ENCODE measurements at regions not wholly inside any gene's neighbourhood (a gene's known extent, or its start where the extent isn't known, plus 50 kb on each side); places are given as distances from the start of the nearest gene placed in this dataset.

- Mint-ChIP-seq H3K9me3 (peaks cover 15% of the 10 kb centered on the region), H3K36me3 (ENCODE audit: insufficient read depth) (peaks cover 2% of the 10 kb centered on the region), H3K27ac (ENCODE audit: low read depth) (no peak overlapping the region), H3K4me3 (no peak overlapping the region), H3K4me1 (no peaks in the 10 kb centered on the region), H3K27me3 (no peaks in the 10 kb centered on the region)
- no peak for DNase-seq (ENCODE audit: low spot score in 2 of 2)
- ATAC-seq (replicated peaks; ENCODE audit: extremely low read depth, poor library complexity, severe bottlenecking) = no peak
These were observed 140.3 kb upstream of the SLC8A1 start for GRCh38 chr2:40592218-40592617.

GRCh38 chr2:40606862-40607261 is 155.0 kb upstream of the SLC8A1 start:
- Mint-ChIP-seq H3K4me3 (no peak overlapping the region), H3K36me3 (ENCODE audit: insufficient read depth) (no peaks in the 10 kb centered on the region), H3K27me3 (no peaks in the 10 kb centered on the region), H3K27ac (ENCODE audit: low read depth) (no peak overlapping the region), H3K9me3 (peaks cover 20% of the 10 kb centered on the region), H3K4me1 (no peaks in the 10 kb centered on the region)
- DNase-seq (ENCODE audit: low spot score in 2 of 2) = no peak
- no peak for ATAC-seq (replicated peaks; ENCODE audit: extremely low read depth, poor library complexity, severe bottlenecking)

- Mint-ChIP-seq H3K27ac (ENCODE audit: low read depth) (no peak overlapping the region), H3K9me3 (peaks cover 8% of the 10 kb centered on the region), H3K4me3 (no peak overlapping the region), H3K36me3 (ENCODE audit: insufficient read depth) (no peaks in the 10 kb centered on the region), H3K27me3 (no peaks in the 10 kb centered on the region), H3K4me1 (no peaks in the 10 kb centered on the region)
- ATAC-seq (replicated peaks; ENCODE audit: extremely low read depth, poor library complexity, severe bottlenecking) (no peak), DNase-seq (ENCODE audit: low spot score in 2 of 2) (no peak)
These were observed 159.3 kb upstream of the SLC8A1 start for GRCh38 chr2:40611196-40611595.

- DNase-seq (ENCODE audit: low spot score in 2 of 2) = no peak
- Mint-ChIP-seq H3K9me3 (no peaks in the 10 kb centered on the region), H3K27me3 (no peaks in the 10 kb centered on the region), H3K4me3 (no peak overlapping the region), H3K36me3 (ENCODE audit: insufficient read depth) (no peaks in the 10 kb centered on the region), H3K27ac (ENCODE audit: low read depth) (no peak overlapping the region), H3K4me1 (no peaks in the 10 kb centered on the region)
- no peak for ATAC-seq (replicated peaks; ENCODE audit: extremely low read depth, poor library complexity, severe bottlenecking)
These were observed 174.0 kb upstream of the SLC8A1 start for GRCh38 chr2:40625849-40626248.

- no peaks in the 10 kb centered on the region for H3K36me3 Mint-ChIP-seq (ENCODE audit: insufficient read depth)
These were observed 176.7 kb upstream of the SLC8A1 start for GRCh38 chr2:40628556-40628955.

GRCh38 chr2:40629768-40630434 is 178.0 kb upstream of the SLC8A1 start:
- DNase-seq (ENCODE audit: low spot score in 2 of 2) (no peak), ATAC-seq (replicated peaks; ENCODE audit: extremely low read depth, poor library complexity, severe bottlenecking) (no peak)
- Mint-ChIP-seq H3K4me3 (no peak overlapping the region), H3K27ac (ENCODE audit: low read depth) (no peak overlapping the region), H3K27me3 (no peaks in the 10 kb centered on the region), H3K4me1 (no peaks in the 10 kb centered on the region), H3K9me3 (no peaks in the 10 kb centered on the region), H3K36me3 (ENCODE audit: insufficient read depth) (no peaks in the 10 kb centered on the region)

More at GRCh38 chr2:40628556-40628955, 176.7 kb upstream of the SLC8A1 start:
- ATAC-seq (replicated peaks; ENCODE audit: extremely low read depth, poor library complexity, severe bottlenecking) (no peak), DNase-seq (ENCODE audit: low spot score in 2 of 2) (no peak)
- H3K4me3 Mint-ChIP-seq = no peak overlapping the region
- no peaks in the 10 kb centered on the region for H3K27me3 Mint-ChIP-seq
- H3K9me3 Mint-ChIP-seq = no peaks in the 10 kb centered on the region
- H3K27ac Mint-ChIP-seq (ENCODE audit: low read depth) = no peak overlapping the region
- H3K4me1 Mint-ChIP-seq = no peaks in the 10 kb centered on the region

GRCh38 chr2:40639320-40639719 is 187.4 kb upstream of the SLC8A1 start:
- H3K27ac Mint-ChIP-seq (ENCODE audit: low read depth) = no peak overlapping the region
- H3K9me3 Mint-ChIP-seq = peaks cover 5% of the 10 kb centered on the region
- ATAC-seq (replicated peaks; ENCODE audit: extremely low read depth, poor library complexity, severe bottlenecking) (no peak), DNase-seq (ENCODE audit: low spot score in 2 of 2) (no peak)
- no peaks in the 10 kb centered on the region for H3K27me3 Mint-ChIP-seq
- peaks cover 2% of the 10 kb centered on the region for H3K36me3 Mint-ChIP-seq (ENCODE audit: insufficient read depth)
- H3K4me1 Mint-ChIP-seq = no peaks in the 10 kb centered on the region
- H3K4me3 Mint-ChIP-seq = no peak overlapping the region

GRCh38 chr2:40642237-40642636 is 190.3 kb upstream of the SLC8A1 start:
- Mint-ChIP-seq H3K36me3 (ENCODE audit: insufficient read depth) (peaks cover under 1% of the 10 kb centered on the region), H3K4me1 (no peaks in the 10 kb centered on the region), H3K27ac (ENCODE audit: low read depth) (no peak overlapping the region), H3K9me3 (peaks cover 5% of the 10 kb centered on the region), H3K27me3 (no peaks in the 10 kb centered on the region), H3K4me3 (no peak overlapping the region)
- no peak for ATAC-seq (replicated peaks; ENCODE audit: extremely low read depth, poor library complexity, severe bottlenecking)
- no peak for DNase-seq (ENCODE audit: low spot score in 2 of 2)

- H3K4me3 Mint-ChIP-seq = no peak overlapping the region
- no peak overlapping the region for H3K27ac Mint-ChIP-seq (ENCODE audit: low read depth)
- H3K36me3 Mint-ChIP-seq (ENCODE audit: insufficient read depth) = no peaks in the 10 kb centered on the region
- DNase-seq (ENCODE audit: low spot score in 2 of 2) (no peak), ATAC-seq (replicated peaks; ENCODE audit: extremely low read depth, poor library complexity, severe bottlenecking) (no peak)
- no peaks in the 10 kb centered on the region for H3K4me1 Mint-ChIP-seq
- H3K9me3 Mint-ChIP-seq = peaks cover 9% of the 10 kb centered on the region
- no peaks in the 10 kb centered on the region for H3K27me3 Mint-ChIP-seq
These were observed 190.8 kb upstream of the SLC8A1 start for GRCh38 chr2:40642726-40643125.

GRCh38 chr2:40646642-40647041 is 194.8 kb upstream of the SLC8A1 start:
- no peaks in the 10 kb centered on the region for H3K4me1 Mint-ChIP-seq
- no peak for ATAC-seq (replicated peaks; ENCODE audit: extremely low read depth, poor library complexity, severe bottlenecking)
- H3K4me3 Mint-ChIP-seq = no peak overlapping the region
- no peak overlapping the region for H3K27ac Mint-ChIP-seq (ENCODE audit: low read depth)
- no peak for DNase-seq (ENCODE audit: low spot score in 2 of 2)
- H3K36me3 Mint-ChIP-seq (ENCODE audit: insufficient read depth) = no peaks in the 10 kb centered on the region
- H3K9me3 Mint-ChIP-seq = peaks cover 15% of the 10 kb centered on the region
- H3K27me3 Mint-ChIP-seq = no peaks in the 10 kb centered on the region

- Mint-ChIP-seq H3K27me3 (no peaks in the 10 kb centered on the region), H3K9me3 (peaks cover 11% of the 10 kb centered on the region), H3K27ac (ENCODE audit: low read depth) (no peak overlapping the region), H3K36me3 (ENCODE audit: insufficient read depth) (no peaks in the 10 kb centered on the region), H3K4me3 (no peak overlapping the region), H3K4me1 (no peaks in the 10 kb centered on the region)
- no peak for ATAC-seq (replicated peaks; ENCODE audit: extremely low read depth, poor library complexity, severe bottlenecking)
- DNase-seq (ENCODE audit: low spot score in 2 of 2) = no peak
These were observed 200.3 kb upstream of the SLC8A1 start for GRCh38 chr2:40652155-40652554.

GRCh38 chr2:40653829-40654228 is 201.9 kb upstream of the SLC8A1 start:
- no peaks in the 10 kb centered on the region for H3K36me3 Mint-ChIP-seq (ENCODE audit: insufficient read depth)
- H3K4me3 Mint-ChIP-seq = no peak overlapping the region
- DNase-seq (ENCODE audit: low spot score in 2 of 2) = no peak
- H3K9me3 Mint-ChIP-seq = no peaks in the 10 kb centered on the region
- H3K4me1 Mint-ChIP-seq = no peaks in the 10 kb centered on the region
- no peaks in the 10 kb centered on the region for H3K27me3 Mint-ChIP-seq
- no peak for ATAC-seq (replicated peaks; ENCODE audit: extremely low read depth, poor library complexity, severe bottlenecking)
- no peak overlapping the region for H3K27ac Mint-ChIP-seq (ENCODE audit: low read depth)

GRCh38 chr2:40654346-40654745 is 202.5 kb upstream of the SLC8A1 start:
- ATAC-seq (replicated peaks; ENCODE audit: extremely low read depth, poor library complexity, severe bottlenecking) = no peak
- H3K4me1 Mint-ChIP-seq = no peaks in the 10 kb centered on the region

More at GRCh38 chr2:40654346-40654745, 202.5 kb upstream of the SLC8A1 start:
- DNase-seq (ENCODE audit: low spot score in 2 of 2) = no peak
- Mint-ChIP-seq H3K9me3 (no peaks in the 10 kb centered on the region), H3K4me3 (no peak overlapping the region), H3K36me3 (ENCODE audit: insufficient read depth) (no peaks in the 10 kb centered on the region), H3K27ac (ENCODE audit: low read depth) (no peak overlapping the region), H3K27me3 (no peaks in the 10 kb centered on the region)

Data from central memory CD8-positive, alpha-beta T cell (primary cell).